ENCODE measurements at regions not wholly inside any gene's neighbourhood (a gene's known extent, or its start where the extent isn't known, plus 50 kb on each side); places are given as distances from the start of the nearest gene placed in this dataset.

- TF ChIP-seq, protein P1, sequence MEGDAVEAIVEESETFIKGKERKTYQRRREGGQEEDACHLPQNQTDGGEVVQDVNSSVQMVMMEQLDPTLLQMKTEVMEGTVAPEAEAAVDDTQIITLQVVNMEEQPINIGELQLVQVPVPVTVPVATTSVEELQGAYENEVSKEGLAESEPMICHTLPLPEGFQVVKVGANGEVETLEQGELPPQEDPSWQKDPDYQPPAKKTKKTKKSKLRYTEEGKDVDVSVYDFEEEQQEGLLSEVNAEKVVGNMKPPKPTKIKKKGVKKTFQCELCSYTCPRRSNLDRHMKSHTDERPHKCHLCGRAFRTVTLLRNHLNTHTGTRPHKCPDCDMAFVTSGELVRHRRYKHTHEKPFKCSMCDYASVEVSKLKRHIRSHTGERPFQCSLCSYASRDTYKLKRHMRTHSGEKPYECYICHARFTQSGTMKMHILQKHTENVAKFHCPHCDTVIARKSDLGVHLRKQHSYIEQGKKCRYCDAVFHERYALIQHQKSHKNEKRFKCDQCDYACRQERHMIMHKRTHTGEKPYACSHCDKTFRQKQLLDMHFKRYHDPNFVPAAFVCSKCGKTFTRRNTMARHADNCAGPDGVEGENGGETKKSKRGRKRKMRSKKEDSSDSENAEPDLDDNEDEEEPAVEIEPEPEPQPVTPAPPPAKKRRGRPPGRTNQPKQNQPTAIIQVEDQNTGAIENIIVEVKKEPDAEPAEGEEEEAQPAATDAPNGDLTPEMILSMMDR (conservative IDR thresholded peaks at IDR 0.05; ENCODE audit: low read length) = no peak
- no peak for TF ChIP-seq EZH2phosphoT487 (IDR thresholded peaks at IDR 0.05; ENCODE audit: borderline replicate concordance, low read depth, low read length)
Measured at GRCh38 chr5:68708156-68708841, 385.5 kb upstream of the SLC30A5 start.
